Natural killer cell (primary cell): ENCODE measurements at regions not wholly inside any gene's neighbourhood (a gene's known extent, or its start where the extent isn't known, plus 50 kb on each side); places are given as distances from the start of the nearest gene placed in this dataset.

Experiments
- ATAC-seq, 3 donors: fragments of 150-1000 bp in 2 of 3; fragments of 200-7000 bp in 1 of 3; cut with Tn5 transposase; 1 replicate in 1 of 3; 2 replicates in 2 of 3; pipeline ENCODE4 v1.10.0; 2021; ENCODE audit warnings: mild to moderate bottlenecking in 2 of 3, moderate library complexity in 2 of 3
- DNase-seq, 2 donors: peaks; one replicate each; pipeline versions ENCODE4 v3.0.0 to v3.0.0-alpha.2; 2013 to 2021; ENCODE audit warnings: mixed read lengths in 1 of 2
- H3K27ac ChIP-seq: one replicate; pipeline ENCODE4 v1.5.1; 2013; ENCODE audit warnings: mild to moderate bottlenecking, low read length
- H3K27me3 ChIP-seq: one replicate; pipeline ENCODE4 v1.6.1; 2013; ENCODE audit warnings: low read length; ENCODE audit not compliant: control insufficient read depth, insufficient read depth
- H3K36me3 ChIP-seq: one replicate; pipeline ENCODE4 v1.6.1; 2013; ENCODE audit warnings: low read length; ENCODE audit not compliant: control insufficient read depth, insufficient read depth
- H3K4me1 ChIP-seq: one replicate; pipeline ENCODE4 v1.6.1; 2013; ENCODE audit warnings: low read length; ENCODE audit not compliant: control insufficient read depth, insufficient read depth
- H3K4me3 ChIP-seq: one replicate; pipeline ENCODE4 v1.5.1; 2013; ENCODE audit warnings: low read length
- H3K9me3 ChIP-seq: one replicate; pipeline ENCODE4 v1.6.1; 2013; ENCODE audit warnings: low read length; ENCODE audit not compliant: control insufficient read depth, insufficient read depth
- H3K27ac Mint-ChIP-seq, 2 donors: one replicate each; pipeline ENCODE4 v1.8.0; 2022; ENCODE audit warnings: mild to moderate bottlenecking in 2 of 2, mixed read lengths in 2 of 2, moderate library complexity in 1 of 2
- H3K27me3 Mint-ChIP-seq, 2 donors: one replicate each; pipeline ENCODE4 v1.8.0; 2022; ENCODE audit warnings: low read depth in 2 of 2, mixed read lengths in 2 of 2
- H3K36me3 Mint-ChIP-seq: one replicate; pipeline ENCODE4 v1.8.0; 2022; ENCODE audit warnings: mixed read lengths
- H3K4me1 Mint-ChIP-seq, 2 donors: one replicate each; pipeline ENCODE4 v1.8.0; 2022; ENCODE audit warnings: mixed read lengths in 2 of 2
- H3K4me3 Mint-ChIP-seq: one replicate; pipeline ENCODE4 v1.8.0; 2022; ENCODE audit warnings: mild to moderate bottlenecking, moderate library complexity, mixed read lengths
- H3K9me3 Mint-ChIP-seq, 2 donors: one replicate each; pipeline ENCODE4 v1.8.0; 2022; ENCODE audit warnings: mixed read lengths in 2 of 2
- CTCF ChIP-seq: fragments of 200-600 bp; IDR thresholded peaks from one replicate; pipeline ENCODE4 v1.8.0; 2022; ENCODE audit warnings: antibody characterized with exemption
- WGBS: methylation state at CpG from one replicate; pipeline ENCODE4 v1.1.7; 2013; ENCODE audit warnings: missing lambda C conversion rate; ENCODE audit not compliant: insufficient coverage; 5-methylcytosine and 5-hydroxymethylcytosine counted together
- intact Hi-C: fragments of 100-400 bp; cut with micrococcal nuclease; formaldehyde crosslinking; loops from one replicate; pipeline ENCODE4 v1.14.2; 2022

- Mint-ChIP-seq H3K4me1 (peaks cover 8 to 11% of the 10 kb centered on the region in 2 donors), H3K27me3 (no peaks in the 10 kb centered on the region), H3K27ac (no peak overlapping the region), H3K36me3 (no peaks in the 10 kb centered on the region), H3K9me3 (no peaks in the 10 kb centered on the region), H3K4me3 (no peak overlapping the region)
- no peak for TF ChIP-seq CTCF
- intact Hi-C loops, result no loop called here
- WGBS, result 87% methylated on average over 5 of the region's 6 CpGs
- no peak for DNase-seq
- Histone ChIP-seq H3K36me3 (no peaks in the 10 kb centered on the region), H3K9me3 (no peaks in the 10 kb centered on the region), H3K27ac (no peak overlapping the region), H3K27me3 (no peaks in the 10 kb centered on the region), H3K4me1 (peaks cover 2% of the 10 kb centered on the region), H3K4me3 (no peak overlapping the region)
- ATAC-seq, result no peak
Observed at GRCh38 chr13:22014469-22014868, 343.6 kb downstream of the FGF9 start.

GRCh38 chr13:22017226-22017625 is 346.4 kb downstream of the FGF9 start:
- H3K4me3 Mint-ChIP-seq, result no peak overlapping the region
- no peak overlapping the region for H3K27ac ChIP-seq
- H3K4me1 Mint-ChIP-seq, result peaks cover 8 to 11% of the 10 kb centered on the region in 2 donors
- H3K27me3 ChIP-seq, result no peaks in the 10 kb centered on the region
- WGBS, result 3% methylated on average over 2 of the region's 3 CpGs
- no peaks in the 10 kb centered on the region for H3K36me3 ChIP-seq
- peaks cover 2% of the 10 kb centered on the region for H3K4me1 ChIP-seq
- TF ChIP-seq CTCF, result no peak
- ATAC-seq (peak; percentile 35 to 58 (median 40)), DNase-seq (no peak)
- H3K27ac Mint-ChIP-seq, result peak overlapping the region; percentile 33 to 64
- H3K36me3 Mint-ChIP-seq, result no peaks in the 10 kb centered on the region
- no peak overlapping the region for H3K4me3 ChIP-seq
- intact Hi-C loops, result no loop called here
- H3K9me3 Mint-ChIP-seq, result no peaks in the 10 kb centered on the region
- H3K9me3 ChIP-seq, result no peaks in the 10 kb centered on the region
- no peaks in the 10 kb centered on the region for H3K27me3 Mint-ChIP-seq

GRCh38 chr13:22018076-22018835 is 347.4 kb downstream of the FGF9 start:
- H3K27ac Mint-ChIP-seq, result peak overlapping the region in 1 of 2 donors; percentile 64
- DNase-seq (no peak), ATAC-seq (no peak)
- 93% methylated on average over 14 of the region's 14 CpGs for whole genome bisulfite sequencing
- H3K4me3 ChIP-seq, result no peak overlapping the region
- no peaks in the 10 kb centered on the region for H3K9me3 ChIP-seq
- H3K27ac ChIP-seq, result no peak overlapping the region
- peaks cover 2% of the 10 kb centered on the region for H3K4me1 ChIP-seq
- H3K27me3 Mint-ChIP-seq, result no peaks in the 10 kb centered on the region
- no peaks in the 10 kb centered on the region for H3K27me3 ChIP-seq
- H3K36me3 ChIP-seq, result no peaks in the 10 kb centered on the region
- H3K9me3 Mint-ChIP-seq, result no peaks in the 10 kb centered on the region
- no peak for TF ChIP-seq CTCF
- no peak overlapping the region for H3K4me3 Mint-ChIP-seq
- intact Hi-C loops, result no loop called here
- H3K4me1 Mint-ChIP-seq, result peaks cover 8 to 11% of the 10 kb centered on the region in 2 donors
- H3K36me3 Mint-ChIP-seq, result no peaks in the 10 kb centered on the region

GRCh38 chr13:22018836-22019210 is 347.9 kb downstream of the FGF9 start:
- no peak overlapping the region for H3K4me3 ChIP-seq
- 95% methylated on average over 4 of the region's 4 CpGs for WGBS
- Mint-ChIP-seq H3K9me3 (no peaks in the 10 kb centered on the region), H3K27ac (no peak overlapping the region), H3K4me1 (peaks cover 8 to 11% of the 10 kb centered on the region in 2 donors), H3K27me3 (no peaks in the 10 kb centered on the region), H3K36me3 (no peaks in the 10 kb centered on the region), H3K4me3 (no peak overlapping the region)
- H3K9me3 ChIP-seq, result no peaks in the 10 kb centered on the region
- no peaks in the 10 kb centered on the region for H3K27me3 ChIP-seq
- no peaks in the 10 kb centered on the region for H3K36me3 ChIP-seq
- TF ChIP-seq CTCF, result no peak
- intact Hi-C loops, result no loop called here
- H3K4me1 ChIP-seq, result peaks cover 2% of the 10 kb centered on the region
- ATAC-seq (no peak), DNase-seq (no peak)
- no peak overlapping the region for H3K27ac ChIP-seq
